GM18951 (cell line): ENCODE measurements at regions not wholly inside any gene's neighbourhood (a gene's known extent, or its start where the extent isn't known, plus 50 kb on each side); places are given as distances from the start of the nearest gene placed in this dataset.

ENCODE experiments used
- POLR2A ChIP-seq: IDR thresholded peaks from 4 replicates; pipeline ENCODE4 v1.6.1; 2011; ENCODE audit warnings: mild to moderate bottlenecking; ENCODE audit not compliant: insufficient read length, insufficient read depth; ENCODE audit errors: extremely low read depth
- in situ Hi-C: fragments of 300-500 bp; cut with MboI; formaldehyde crosslinking; loops from one replicate; pipeline ENCODE4 v1.12.0; 2022; ENCODE audit warnings: low sequenced_read_pairs, mixed read lengths, inconsistent platforms; ENCODE audit not compliant: unreplicated experiment

GRCh38 chr1:195908121-195908520 lies 700.1 kb downstream of the KCNT2 start:
- in situ Hi-C loops, result no loop called here
- no peak for TF ChIP-seq POLR2A

GRCh38 chr1:195903203-195903602 lies 705.0 kb downstream of the KCNT2 start:
- no peak for TF ChIP-seq POLR2A
- in situ Hi-C loops, result no loop called here

GRCh38 chr1:195902779-195903178 lies 705.5 kb downstream of the KCNT2 start:
- in situ Hi-C loops, result no loop called here
- TF ChIP-seq POLR2A, result no peak

- no peak for TF ChIP-seq POLR2A
Measured at GRCh38 chr1:195899762-195900352, 708.4 kb downstream of the KCNT2 start.

GRCh38 chr1:195898924-195899323 lies 709.3 kb downstream of the KCNT2 start:
- TF ChIP-seq POLR2A, result no peak
- in situ Hi-C loops, result no loop called here

More at GRCh38 chr1:195899762-195900352, 708.4 kb downstream of the KCNT2 start:
- in situ Hi-C loops, result no loop called here

- in situ Hi-C loops, result no loop called here
- no peak for TF ChIP-seq POLR2A
Measured at GRCh38 chr1:195898373-195898772, 709.9 kb downstream of the KCNT2 start.

- no peak for TF ChIP-seq POLR2A
- in situ Hi-C loops, result no loop called here
Measured at GRCh38 chr1:195897076-195897475, 711.2 kb downstream of the KCNT2 start.

- TF ChIP-seq POLR2A, result no peak
- in situ Hi-C loops, result no loop called here
Measured at GRCh38 chr1:195894411-195894810, 713.8 kb downstream of the KCNT2 start.

GRCh38 chr1:195886000-195886399 lies 722.2 kb downstream of the KCNT2 start:
- no peak for TF ChIP-seq POLR2A

GRCh38 chr1:195878478-195878877 lies 729.8 kb downstream of the KCNT2 start:
- in situ Hi-C loops, result no loop called here
- no peak for TF ChIP-seq POLR2A

More at GRCh38 chr1:195886000-195886399, 722.2 kb downstream of the KCNT2 start:
- in situ Hi-C loops, result no loop called here

GRCh38 chr1:195876792-195877191 lies 731.4 kb downstream of the KCNT2 start:
- in situ Hi-C loops, result no loop called here
- no peak for TF ChIP-seq POLR2A

GRCh38 chr1:195872376-195872775 lies 735.9 kb downstream of the KCNT2 start:
- in situ Hi-C loops, result no loop called here
- TF ChIP-seq POLR2A, result no peak

GRCh38 chr1:195867638-195868037 lies 740.6 kb downstream of the KCNT2 start:
- in situ Hi-C loops, result no loop called here
- TF ChIP-seq POLR2A, result no peak

- in situ Hi-C loops, result no loop called here
- TF ChIP-seq POLR2A, result no peak
Measured at GRCh38 chr1:195866781-195867222, 741.4 kb downstream of the KCNT2 start.
